ENCODE measurements at regions not wholly inside any gene's neighbourhood (a gene's known extent, or its start where the extent isn't known, plus 50 kb on each side); places are given as distances from the start of the nearest gene placed in this dataset.

GRCh38 chr11:134466610-134467567, 54.8 kb upstream of the B3GAT1 start:
- no peaks in the 10 kb centered on the region for H3K27me3 ChIP-seq (ENCODE audit: control insufficient read depth, insufficient read depth, low read length)
- no peaks in the 10 kb centered on the region for H3K36me3 ChIP-seq (ENCODE audit: control insufficient read depth, insufficient read depth, low read length)
- no peak overlapping the region for H3K27ac ChIP-seq (ENCODE audit: low read depth, low read length)
- no peaks in the 10 kb centered on the region for H3K4me1 ChIP-seq (ENCODE audit: control insufficient read depth, insufficient read depth, low read length)
- H3K9ac ChIP-seq (ENCODE audit: low read length): no peak overlapping the region
- peak overlapping the region; percentile 47 for H3K4me3 ChIP-seq (ENCODE audit: low read length)

DNA sequence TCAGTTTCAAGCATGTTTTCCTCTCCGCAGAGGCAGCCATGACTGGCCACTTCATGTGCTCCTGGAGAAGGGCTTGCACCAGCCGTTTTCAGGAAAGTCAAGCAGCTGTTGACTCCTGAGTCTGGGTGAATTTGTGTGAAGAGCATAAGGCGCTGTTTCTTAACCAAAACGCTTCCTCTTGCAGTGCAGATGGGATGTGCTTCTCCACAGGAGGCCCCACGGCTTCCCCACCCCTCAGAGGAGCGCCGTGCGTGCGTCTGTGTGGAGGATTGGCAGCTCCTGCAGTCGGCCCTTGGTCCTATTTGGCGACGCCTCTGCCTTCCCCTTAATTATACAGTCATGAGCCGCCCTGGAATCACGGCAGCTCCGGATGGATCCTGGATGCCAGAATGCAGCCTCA, 54.1 kb upstream of the B3GAT1 start:
- Histone ChIP-seq H3K9ac (ENCODE audit: low read length) (no peak overlapping the region), H3K4me3 (ENCODE audit: low read length) (no peak overlapping the region), H3K27ac (ENCODE audit: low read depth, low read length) (no peak overlapping the region), H3K36me3 (ENCODE audit: control insufficient read depth, insufficient read depth, low read length) (no peaks in the 10 kb centered on the region), H3K4me1 (ENCODE audit: control insufficient read depth, insufficient read depth, low read length) (no peaks in the 10 kb centered on the region), H3K27me3 (ENCODE audit: control insufficient read depth, insufficient read depth, low read length) (no peaks in the 10 kb centered on the region)

- Histone ChIP-seq H3K27me3 (ENCODE audit: control insufficient read depth, insufficient read depth, low read length) (no peaks in the 10 kb centered on the region), H3K36me3 (ENCODE audit: control insufficient read depth, insufficient read depth, low read length) (no peaks in the 10 kb centered on the region), H3K9ac (ENCODE audit: low read length) (no peak overlapping the region), H3K27ac (ENCODE audit: low read depth, low read length) (no peak overlapping the region), H3K4me1 (ENCODE audit: control insufficient read depth, insufficient read depth, low read length) (no peaks in the 10 kb centered on the region), H3K4me3 (ENCODE audit: low read length) (no peak overlapping the region)
Observed at GRCh38 chr11:134464981-134465730, 53.1 kb upstream of the B3GAT1 start.

DNA sequence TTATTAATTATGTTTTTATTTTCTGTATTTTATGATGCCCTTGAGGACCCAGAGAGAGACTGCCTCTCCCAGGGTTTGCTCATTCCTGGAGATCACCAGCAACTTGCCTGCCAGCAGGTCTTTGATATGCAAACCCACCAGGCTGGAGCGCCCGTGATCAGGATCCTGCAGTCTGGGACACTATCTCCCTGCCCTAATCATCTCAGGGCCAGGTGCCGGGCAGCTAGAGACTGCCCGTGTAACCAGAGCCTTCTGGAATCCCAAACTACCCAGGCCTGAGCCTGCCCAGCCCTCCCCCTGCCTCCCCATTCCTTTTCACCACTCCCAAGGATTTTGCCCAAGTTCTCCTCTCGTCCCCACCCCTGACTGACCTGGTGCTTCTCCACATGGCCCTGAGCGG, 52.2 kb upstream of the B3GAT1 start:
- no peaks in the 10 kb centered on the region for H3K27me3 ChIP-seq (ENCODE audit: control insufficient read depth, insufficient read depth, low read length)
- no peak overlapping the region for H3K27ac ChIP-seq (ENCODE audit: low read depth, low read length)
- H3K4me3 ChIP-seq (ENCODE audit: low read length): no peak overlapping the region
- H3K4me1 ChIP-seq (ENCODE audit: control insufficient read depth, insufficient read depth, low read length): no peaks in the 10 kb centered on the region
- no peaks in the 10 kb centered on the region for H3K36me3 ChIP-seq (ENCODE audit: control insufficient read depth, insufficient read depth, low read length)
- H3K9ac ChIP-seq (ENCODE audit: low read length): no peak overlapping the region

DNA sequence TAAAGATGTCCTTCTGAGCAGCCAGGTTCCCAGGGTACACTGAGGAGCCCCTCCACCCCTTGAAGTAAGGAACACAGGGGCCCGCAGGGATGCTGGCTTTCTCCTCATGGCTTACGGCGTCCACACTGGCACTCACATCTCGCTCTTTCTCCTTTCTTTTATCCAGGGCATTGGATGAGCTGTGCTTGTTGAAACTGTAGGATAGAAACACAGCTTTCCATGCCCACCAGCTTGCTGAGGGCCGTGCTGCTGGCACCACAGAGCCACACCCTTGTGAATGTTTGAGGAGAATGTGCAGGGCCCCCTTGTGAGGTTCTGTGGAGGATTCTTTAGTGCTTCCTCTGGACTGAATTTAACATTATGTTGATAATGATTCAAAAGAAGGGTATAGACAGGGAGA, 51.7 kb upstream of the B3GAT1 start:
- Histone ChIP-seq H3K36me3 (ENCODE audit: control insufficient read depth, insufficient read depth, low read length) (no peaks in the 10 kb centered on the region), H3K27me3 (ENCODE audit: control insufficient read depth, insufficient read depth, low read length) (no peaks in the 10 kb centered on the region), H3K4me3 (ENCODE audit: low read length) (no peak overlapping the region), H3K9ac (ENCODE audit: low read length) (no peak overlapping the region), H3K27ac (ENCODE audit: low read depth, low read length) (no peak overlapping the region), H3K4me1 (ENCODE audit: control insufficient read depth, insufficient read depth, low read length) (no peaks in the 10 kb centered on the region)
